Thyroid gland (tissue), 4 donors: ENCODE measurements at regions not wholly inside any gene's neighbourhood (a gene's known extent, or its start where the extent isn't known, plus 50 kb on each side); places are given as distances from the start of the nearest gene placed in this dataset.

ENCODE experiments used
- DNase-seq, 2 donors: peaks; one replicate each; pipeline ENCODE4 v3.0.0-alpha.2; 2019
- H3K27ac ChIP-seq, 3 donors: fragments of 200-600 bp; sonication (generic); 1 replicate in 2 of 3; 2 replicates in 1 of 3; pipeline ENCODE4 v1.5.1; 2016 to 2019; ENCODE audit warnings: mild to moderate bottlenecking in 1 of 3, moderate library complexity in 1 of 3
- H3K27me3 ChIP-seq: fragments of 200-600 bp; sonication (generic); one replicate; pipeline ENCODE4 v1.5.1; 2019
- H3K36me3 ChIP-seq, 2 donors: fragments of 200-600 bp; sonication (generic); one replicate each; pipeline ENCODE4 v1.5.1; 2016 to 2019
- H3K4me1 ChIP-seq, 2 donors: fragments of 200-600 bp; sonication (generic); one replicate each; pipeline ENCODE4 v1.5.1; 2017 to 2019
- H3K4me3 ChIP-seq, 3 donors: fragments of 200-600 bp; sonication (generic); replicated peaks in 1 of 3; 1 replicate in 2 of 3; 2 replicates in 1 of 3; pipeline ENCODE4 v1.5.1; 2016; ENCODE audit warnings: mild to moderate bottlenecking in 1 of 3
- H3K9me3 ChIP-seq: fragments of 200-600 bp; sonication (generic); one replicate; pipeline ENCODE4 v1.5.1; 2017
- CTCF ChIP-seq, 6 experiments: fragments of 200-600 bp in 3 of 6; fragments of 450-650 bp in 3 of 6; sonication (generic) in 3 of 6; IDR thresholded peaks; one replicate each; pipeline ENCODE4 v1.5.1; 2016 to 2019; ENCODE audit warnings: antibody characterized with exemption in 6 of 6, mild to moderate bottlenecking in 2 of 6, inconsistent platforms in 1 of 6, moderate library complexity in 1 of 6
- POLR2A ChIP-seq, 2 donors: fragments of 450-650 bp; IDR thresholded peaks; one replicate each; pipeline ENCODE4 v1.6.1; 2017; ENCODE audit warnings: antibody characterized with exemption in 2 of 2, mild to moderate bottlenecking in 2 of 2, moderate library complexity in 1 of 2
- WGBS, 2 donors: methylation state at CpG; one replicate each; pipeline ENCODE4 v1.1.5; 2017; 5-methylcytosine and 5-hydroxymethylcytosine counted together
- intact Hi-C: fragments of 100-400 bp; cut with DNase I; formaldehyde crosslinking; loops from one replicate; pipeline ENCODE4 v1.15.1; 2023

GRCh38 chr11:109123816-109124787, 297.9 kb upstream of the C11orf87 start:
- no peak overlapping the region for H3K27ac ChIP-seq

GRCh38 chr11:109130910-109131309, 291.1 kb upstream of the C11orf87 start:
- intact Hi-C loops: no loop called here
- WGBS, 2 donors: 38 to 50% methylated on average over 1 of the region's 1 CpG
- no peak for TF ChIP-seq POLR2A (IDR thresholded peaks at IDR 0.05)
- TF ChIP-seq CTCF (IDR thresholded peaks at IDR 0.05): no peak

More at GRCh38 chr11:109123816-109124787, 297.9 kb upstream of the C11orf87 start:
- Histone ChIP-seq H3K4me3 (no peak overlapping the region), H3K36me3 (no peaks in the 10 kb centered on the region), H3K4me1 (no peaks in the 10 kb centered on the region), H3K9me3 (no peaks in the 10 kb centered on the region), H3K27me3 (no peaks in the 10 kb centered on the region)
- DNase-seq: peak; percentile 20 to 54
- 47 to 49% methylated on average over 11 of the region's 11 CpGs for WGBS, 2 donors
- intact Hi-C loops: no loop called here
- no peak for TF ChIP-seq CTCF (IDR thresholded peaks at IDR 0.05)
- no peak for TF ChIP-seq POLR2A (IDR thresholded peaks at IDR 0.05)

GRCh38 chr11:109132539-109132938, 289.5 kb upstream of the C11orf87 start:
- Histone ChIP-seq H3K27ac (no peak overlapping the region), H3K36me3 (no peaks in the 10 kb centered on the region), H3K4me3 (no peak overlapping the region), H3K4me1 (no peaks in the 10 kb centered on the region), H3K9me3 (no peaks in the 10 kb centered on the region), H3K27me3 (no peaks in the 10 kb centered on the region)
- 35 to 41% methylated on average over 4 of the region's 4 CpGs for WGBS, 2 donors
- no peak for DNase-seq
- intact Hi-C loops: no loop called here
- TF ChIP-seq POLR2A (IDR thresholded peaks at IDR 0.05): no peak

More at GRCh38 chr11:109130910-109131309, 291.1 kb upstream of the C11orf87 start:
- Histone ChIP-seq H3K4me3 (no peak overlapping the region), H3K4me1 (no peaks in the 10 kb centered on the region), H3K27me3 (no peaks in the 10 kb centered on the region), H3K9me3 (no peaks in the 10 kb centered on the region), H3K27ac (no peak overlapping the region), H3K36me3 (no peaks in the 10 kb centered on the region)
- DNase-seq: no peak

- Histone ChIP-seq H3K27me3 (no peaks in the 10 kb centered on the region), H3K36me3 (no peaks in the 10 kb centered on the region), H3K4me1 (no peaks in the 10 kb centered on the region), H3K4me3 (no peak overlapping the region), H3K9me3 (no peaks in the 10 kb centered on the region), H3K27ac (no peak overlapping the region)
- no peak for DNase-seq
- TF ChIP-seq POLR2A (IDR thresholded peaks at IDR 0.05) (no peak), CTCF (IDR thresholded peaks at IDR 0.05) (no peak)
- WGBS, 2 donors: 64 to 76% methylated on average over 4 of the region's 4 CpGs
- intact Hi-C loops: no loop called here
Observed at GRCh38 chr11:109133159-109133558, 288.8 kb upstream of the C11orf87 start.

- Histone ChIP-seq H3K4me1 (no peaks in the 10 kb centered on the region), H3K27ac (no peak overlapping the region), H3K9me3 (no peaks in the 10 kb centered on the region), H3K36me3 (no peaks in the 10 kb centered on the region), H3K27me3 (no peaks in the 10 kb centered on the region), H3K4me3 (no peak overlapping the region)
- no peak for DNase-seq
- WGBS, 2 donors: 84 to 86% methylated on average over 2 of the region's 2 CpGs
- intact Hi-C loops: no loop called here
- TF ChIP-seq POLR2A (IDR thresholded peaks at IDR 0.05): no peak
- TF ChIP-seq CTCF (IDR thresholded peaks at IDR 0.05): no peak
Observed at GRCh38 chr11:109135627-109136026, 286.4 kb upstream of the C11orf87 start.
